Ishikawa (cell line): ENCODE measurements at regions not wholly inside any gene's neighbourhood (a gene's known extent, or its start where the extent isn't known, plus 50 kb on each side); places are given as distances from the start of the nearest gene placed in this dataset.

ENCODE experiments used
- CEBPB ChIP-seq: IDR thresholded peaks from 2 replicates; pipeline ENCODE4 v1.6.1; 2012
- CREB1 ChIP-seq: IDR thresholded peaks from 2 replicates; pipeline ENCODE4 v1.6.1; 2012; ENCODE audit warnings: low read depth
- EGR1 ChIP-seq: IDR thresholded peaks from 2 replicates; pipeline ENCODE4 v1.6.1; 2012
- EP300 ChIP-seq: IDR thresholded peaks from 2 replicates; pipeline ENCODE4 v1.6.1; 2012; ENCODE audit warnings: borderline replicate concordance
- FOXM1 ChIP-seq: IDR thresholded peaks from 2 replicates; pipeline ENCODE4 v1.6.1; 2012; ENCODE audit warnings: low read depth, borderline replicate concordance
- NFIC ChIP-seq: IDR thresholded peaks from 2 replicates; pipeline ENCODE4 v1.6.1; 2012
- RAD21 ChIP-seq: IDR thresholded peaks from 2 replicates; pipeline ENCODE4 v1.6.1; 2012; ENCODE audit warnings: low read depth
- TAF1 ChIP-seq: IDR thresholded peaks from 2 replicates; pipeline ENCODE4 v1.6.1; 2012; ENCODE audit warnings: low read depth, mild to moderate bottlenecking
- TCF12 ChIP-seq: IDR thresholded peaks from 2 replicates; pipeline ENCODE4 v1.6.1; 2012; ENCODE audit warnings: low read depth
- TEAD4 ChIP-seq: IDR thresholded peaks from 2 replicates; pipeline ENCODE4 v1.6.1; 2012
- YY1 ChIP-seq: IDR thresholded peaks from 2 replicates; pipeline ENCODE4 v1.6.1; 2012; ENCODE audit warnings: low read depth
- ZBTB7A ChIP-seq: IDR thresholded peaks from 2 replicates; pipeline ENCODE4 v1.6.1; 2012; ENCODE audit warnings: low read depth
- TF ChIP-seq, protein P1 (sequence below): IDR thresholded peaks from 2 replicates; pipeline ENCODE4 v1.6.1; 2012
- TF ChIP-seq, protein P2 (sequence below): IDR thresholded peaks from 2 replicates; pipeline ENCODE4 v1.6.1; 2012
- TF ChIP-seq, protein P3 (sequence below): IDR thresholded peaks from 2 replicates; pipeline ENCODE4 v1.6.1; 2012; ENCODE audit warnings: low read depth, mild to moderate bottlenecking

DNA sequence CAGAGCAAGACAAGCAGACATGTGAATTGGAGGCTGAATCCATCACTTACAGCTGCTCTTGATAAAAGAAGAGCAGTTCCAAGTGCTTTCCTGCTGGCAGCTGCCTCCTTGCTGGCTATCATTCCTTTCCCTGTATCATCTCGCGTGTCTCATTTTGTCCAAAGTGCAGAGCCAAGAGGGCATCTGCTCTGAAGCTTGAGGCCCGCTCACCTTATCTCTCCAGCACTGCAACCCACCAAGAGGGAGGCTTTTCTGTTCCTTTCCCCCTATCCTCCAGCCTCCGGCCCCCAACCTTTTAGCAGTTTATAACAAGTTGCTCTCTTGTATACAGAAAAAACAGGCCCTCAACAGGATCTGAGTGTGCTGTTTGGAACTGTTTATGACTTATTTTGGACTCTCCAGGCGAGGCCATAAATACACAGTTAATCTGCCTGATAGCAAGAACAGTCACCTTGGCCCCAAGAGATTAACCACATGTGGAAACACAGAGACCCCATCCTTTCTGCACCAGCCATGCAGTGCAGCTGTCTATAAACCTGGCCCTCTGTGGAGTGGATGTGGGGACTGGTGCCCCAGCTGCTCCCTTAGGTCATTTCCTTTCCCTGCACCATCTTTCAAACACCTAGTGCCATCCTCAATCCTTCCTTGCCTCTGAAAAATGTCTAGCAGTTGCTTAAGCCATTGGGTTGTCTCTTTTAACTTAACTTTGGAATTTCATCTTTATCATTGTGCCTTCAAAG is 172.5 kb upstream of the FERMT1 start:
- TF ChIP-seq CREB1 (no peak), RAD21 (no peak), EGR1 (no peak), TAF1 (no peak), FOXM1 (no peak), NFIC (no peak), YY1 (no peak), TCF12 (no peak), EP300 (no peak)
- TF ChIP-seq, protein P1, sequence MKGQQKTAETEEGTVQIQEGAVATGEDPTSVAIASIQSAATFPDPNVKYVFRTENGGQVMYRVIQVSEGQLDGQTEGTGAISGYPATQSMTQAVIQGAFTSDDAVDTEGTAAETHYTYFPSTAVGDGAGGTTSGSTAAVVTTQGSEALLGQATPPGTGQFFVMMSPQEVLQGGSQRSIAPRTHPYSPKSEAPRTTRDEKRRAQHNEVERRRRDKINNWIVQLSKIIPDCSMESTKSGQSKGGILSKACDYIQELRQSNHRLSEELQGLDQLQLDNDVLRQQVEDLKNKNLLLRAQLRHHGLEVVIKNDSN = no peak

DNA sequence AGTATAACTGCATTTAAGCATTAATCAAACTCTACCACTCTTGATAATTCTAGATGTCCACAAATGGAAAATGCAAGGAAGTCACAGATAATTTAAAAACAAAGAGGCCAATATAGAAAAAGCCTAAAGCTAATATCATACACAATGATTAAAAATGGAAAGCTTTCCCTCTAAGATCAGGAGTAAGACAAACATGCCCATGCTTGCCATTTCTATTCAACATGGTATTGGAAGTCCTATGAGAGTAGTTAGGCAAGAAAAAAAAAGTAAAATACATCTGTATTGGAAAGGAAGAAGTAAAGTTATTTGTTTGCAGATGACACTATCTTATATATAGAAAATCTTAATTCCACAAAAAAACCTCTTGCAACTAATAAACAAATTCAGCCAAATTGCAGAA is 164.6 kb upstream of the FERMT1 start:
- TF ChIP-seq YY1 = no peak
- no peak for TF ChIP-seq TAF1
- TF ChIP-seq, protein P1 = no peak
- TF ChIP-seq, protein P2, sequence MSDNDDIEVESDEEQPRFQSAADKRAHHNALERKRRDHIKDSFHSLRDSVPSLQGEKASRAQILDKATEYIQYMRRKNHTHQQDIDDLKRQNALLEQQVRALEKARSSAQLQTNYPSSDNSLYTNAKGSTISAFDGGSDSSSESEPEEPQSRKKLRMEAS = no peak
- no peak for TF ChIP-seq NFIC
- TF ChIP-seq EGR1 = no peak

DNA sequence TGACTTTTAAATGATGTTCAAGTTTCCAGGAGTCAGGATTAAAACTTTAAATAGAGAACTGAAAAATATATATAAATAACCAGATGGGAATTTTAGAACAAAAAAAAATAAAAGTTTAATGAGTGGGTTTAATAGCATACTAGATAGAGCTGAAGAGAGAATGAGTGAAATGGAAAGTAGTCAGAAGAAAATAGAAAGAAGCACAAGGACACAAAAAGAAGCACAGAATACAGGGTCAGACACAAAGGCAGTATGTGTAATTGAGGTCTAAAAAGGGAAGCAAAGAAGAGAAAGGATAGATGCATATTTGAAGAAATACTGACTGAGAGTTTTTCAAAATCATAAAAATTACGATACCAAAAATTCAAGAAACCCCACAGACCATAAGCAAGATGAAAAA is 159.8 kb upstream of the FERMT1 start:
- TF ChIP-seq EGR1 (no peak), CREB1 (no peak), TAF1 (no peak), NFIC (no peak), YY1 (no peak), TEAD4 (no peak), RAD21 (no peak), EP300 (no peak), CEBPB (no peak), TCF12 (no peak), FOXM1 (no peak), ZBTB7A (no peak)
- TF ChIP-seq, protein P2 = no peak
- TF ChIP-seq, protein P1 = no peak
- TF ChIP-seq, protein P3, sequence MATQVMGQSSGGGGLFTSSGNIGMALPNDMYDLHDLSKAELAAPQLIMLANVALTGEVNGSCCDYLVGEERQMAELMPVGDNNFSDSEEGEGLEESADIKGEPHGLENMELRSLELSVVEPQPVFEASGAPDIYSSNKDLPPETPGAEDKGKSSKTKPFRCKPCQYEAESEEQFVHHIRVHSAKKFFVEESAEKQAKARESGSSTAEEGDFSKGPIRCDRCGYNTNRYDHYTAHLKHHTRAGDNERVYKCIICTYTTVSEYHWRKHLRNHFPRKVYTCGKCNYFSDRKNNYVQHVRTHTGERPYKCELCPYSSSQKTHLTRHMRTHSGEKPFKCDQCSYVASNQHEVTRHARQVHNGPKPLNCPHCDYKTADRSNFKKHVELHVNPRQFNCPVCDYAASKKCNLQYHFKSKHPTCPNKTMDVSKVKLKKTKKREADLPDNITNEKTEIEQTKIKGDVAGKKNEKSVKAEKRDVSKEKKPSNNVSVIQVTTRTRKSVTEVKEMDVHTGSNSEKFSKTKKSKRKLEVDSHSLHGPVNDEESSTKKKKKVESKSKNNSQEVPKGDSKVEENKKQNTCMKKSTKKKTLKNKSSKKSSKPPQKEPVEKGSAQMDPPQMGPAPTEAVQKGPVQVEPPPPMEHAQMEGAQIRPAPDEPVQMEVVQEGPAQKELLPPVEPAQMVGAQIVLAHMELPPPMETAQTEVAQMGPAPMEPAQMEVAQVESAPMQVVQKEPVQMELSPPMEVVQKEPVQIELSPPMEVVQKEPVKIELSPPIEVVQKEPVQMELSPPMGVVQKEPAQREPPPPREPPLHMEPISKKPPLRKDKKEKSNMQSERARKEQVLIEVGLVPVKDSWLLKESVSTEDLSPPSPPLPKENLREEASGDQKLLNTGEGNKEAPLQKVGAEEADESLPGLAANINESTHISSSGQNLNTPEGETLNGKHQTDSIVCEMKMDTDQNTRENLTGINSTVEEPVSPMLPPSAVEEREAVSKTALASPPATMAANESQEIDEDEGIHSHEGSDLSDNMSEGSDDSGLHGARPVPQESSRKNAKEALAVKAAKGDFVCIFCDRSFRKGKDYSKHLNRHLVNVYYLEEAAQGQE = no peak

DNA sequence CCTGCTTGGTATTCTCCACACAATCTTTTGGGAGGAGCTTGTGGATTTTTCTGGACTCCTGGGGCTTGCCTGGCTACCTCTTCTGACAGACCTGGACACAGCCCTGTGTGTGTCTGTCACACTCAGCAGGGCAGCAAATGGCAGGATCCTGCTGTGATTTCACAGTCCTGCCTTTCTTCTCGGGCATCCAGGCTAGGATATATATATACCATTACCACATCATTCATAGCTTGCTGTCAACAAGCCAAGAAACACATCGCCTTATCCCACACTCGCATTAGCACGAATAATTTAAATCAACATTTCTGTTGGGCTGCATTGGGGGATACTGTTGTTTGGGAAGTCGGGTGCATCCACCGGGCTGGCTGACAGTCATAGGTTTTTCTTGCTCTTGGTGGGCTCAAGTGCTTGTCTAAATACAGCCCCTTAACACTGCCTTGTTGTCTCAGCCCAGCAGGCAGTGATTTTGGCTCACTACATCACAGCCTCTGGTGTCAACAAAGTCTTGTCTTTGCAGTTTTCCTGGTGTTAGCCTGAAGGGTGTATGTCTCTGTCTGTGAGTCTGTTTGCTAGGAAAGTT is 154.9 kb upstream of the FERMT1 start:
- TF ChIP-seq, protein P3 = no peak
- no peak for TF ChIP-seq RAD21
- no peak for TF ChIP-seq EGR1
- TF ChIP-seq EP300 = no peak
- TF ChIP-seq TCF12 = no peak
- no peak for TF ChIP-seq YY1
- TF ChIP-seq NFIC = no peak
- TF ChIP-seq TEAD4 = no peak

DNA sequence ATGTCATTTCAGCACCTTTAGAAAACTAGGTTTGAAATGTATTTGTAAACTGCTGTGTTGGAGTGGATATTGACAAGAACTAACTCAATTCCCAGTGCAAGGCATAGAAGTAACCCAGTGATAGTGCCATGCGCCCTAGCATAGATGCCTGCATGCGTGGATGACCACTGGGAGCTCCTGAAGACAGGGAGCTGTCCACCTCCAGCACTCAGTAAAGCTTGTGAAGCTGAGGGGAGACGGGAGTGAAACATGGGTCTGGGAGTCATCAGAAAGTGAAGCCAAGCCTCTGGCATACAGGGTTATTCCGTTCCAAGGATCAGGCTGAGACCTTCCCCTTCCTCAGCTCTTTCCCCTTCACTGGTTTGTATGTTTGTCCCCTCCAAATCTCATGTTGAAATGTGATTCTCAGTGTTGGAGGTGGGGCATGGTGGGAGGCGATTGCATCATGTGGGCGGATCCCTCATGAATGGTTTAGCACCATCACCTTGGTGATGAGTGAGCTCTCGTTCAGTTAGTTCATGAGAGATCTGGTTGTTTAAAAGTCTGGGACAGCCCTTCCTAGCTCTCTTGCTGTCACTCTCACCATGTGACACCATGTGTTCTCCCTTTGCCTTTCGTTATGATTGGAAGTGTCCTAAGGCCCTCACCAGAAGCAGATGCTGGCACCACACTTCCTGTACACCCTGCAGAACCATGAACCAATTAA is 146.5 kb upstream of the FERMT1 start:
- TF ChIP-seq, protein P3 = peak; percentile 65
- no peak for TF ChIP-seq TAF1
- no peak for TF ChIP-seq ZBTB7A
- TF ChIP-seq, protein P2 = no peak
- no peak for TF ChIP-seq FOXM1
